GM21447 (cell line): ENCODE measurements at regions not wholly inside any gene's neighbourhood (a gene's known extent, or its start where the extent isn't known, plus 50 kb on each side); places are given as distances from the start of the nearest gene placed in this dataset.
"Not testable (repeated sequence)": the region's sequence is repeated elsewhere in the genome, so short reads cannot be mapped to it uniquely, and the experiment has no call there.

Experiments
- ATAC-seq: cut with Tn5 transposase; IDR thresholded peaks from one replicate; pipeline ENCODE4 v1.9.1; 2021; ENCODE audit not compliant: unreplicated experiment

GRCh38 chr18:55990186-55990585 is 402.2 kb upstream of the TCF4 start:
- ATAC-seq, result no peak

GRCh38 chr18:55988537-55988936 is 400.5 kb upstream of the TCF4 start:
- ATAC-seq, result no peak

GRCh38 chr18:55983433-55983832 is 395.4 kb upstream of the TCF4 start:
- no peak for ATAC-seq

- no peak for ATAC-seq
Observed at GRCh38 chr18:55982992-55983391, 395.0 kb upstream of the TCF4 start.

GRCh38 chr18:55981712-55982475 is 393.9 kb upstream of the TCF4 start:
- no peak for ATAC-seq

GRCh38 chr18:55974521-55974920 is 386.5 kb upstream of the TCF4 start:
- no peak for ATAC-seq

GRCh38 chr18:55968550-55968949 is 380.6 kb upstream of the TCF4 start:
- ATAC-seq, result no peak

GRCh38 chr18:55967019-55967418 is 379.0 kb upstream of the TCF4 start:
- no peak for ATAC-seq

- ATAC-seq, result no peak
Observed at GRCh38 chr18:55964171-55964570, 376.2 kb upstream of the TCF4 start.

- ATAC-seq, result no peak
Observed at GRCh38 chr18:55953326-55953725, 365.3 kb upstream of the TCF4 start.

- not testable (repeated sequence) for ATAC-seq
Observed at GRCh38 chr18:55951738-55952137, 363.7 kb upstream of the TCF4 start.

- no peak for ATAC-seq
Observed at GRCh38 chr18:55950379-55951166, 362.6 kb upstream of the TCF4 start.

GRCh38 chr18:55934821-55935220 is 346.8 kb upstream of the TCF4 start:
- ATAC-seq, result no peak

- no peak for ATAC-seq
Observed at GRCh38 chr18:55932675-55933074, 344.7 kb upstream of the TCF4 start.

GRCh38 chr18:55927831-55928230 is 339.8 kb upstream of the TCF4 start:
- no peak for ATAC-seq

GRCh38 chr18:55925772-55926171 is 337.8 kb upstream of the TCF4 start:
- ATAC-seq, result no peak

- ATAC-seq, result no peak
Observed at GRCh38 chr18:55920063-55920462, 332.1 kb upstream of the TCF4 start.

- ATAC-seq, result no peak
Observed at GRCh38 chr18:55918444-55918843, 330.5 kb upstream of the TCF4 start.

GRCh38 chr18:55912919-55913318 is 324.9 kb upstream of the TCF4 start:
- no peak for ATAC-seq

GRCh38 chr18:55912071-55912470 is 324.1 kb upstream of the TCF4 start:
- ATAC-seq, result no peak

- ATAC-seq, result no peak
Observed at GRCh38 chr18:55910296-55910695, 322.3 kb upstream of the TCF4 start.

- ATAC-seq, result no peak
Observed at GRCh38 chr18:55908901-55909366, 320.9 kb upstream of the TCF4 start.
